GM13976 (cell line): ENCODE measurements at regions not wholly inside any gene's neighbourhood (a gene's known extent, or its start where the extent isn't known, plus 50 kb on each side); places are given as distances from the start of the nearest gene placed in this dataset.
"Not testable (repeated sequence)": the region's sequence is repeated elsewhere in the genome, so short reads cannot be mapped to it uniquely, and the experiment has no call there.

Source experiments
- DNase-seq: peaks from one replicate; pipeline ENCODE4 v3.0.0; 2012; ENCODE audit warnings: low spot score
- CTCF ChIP-seq: IDR thresholded peaks from 2 replicates; pipeline ENCODE4 v1.5.1; 2012; ENCODE audit warnings: borderline replicate concordance, mild to moderate bottlenecking; ENCODE audit not compliant: insufficient read depth; ENCODE audit errors: extremely low read depth, missing control alignments, control extremely low read depth
- in situ Hi-C: fragments of 300-500 bp; cut with MboI; formaldehyde crosslinking; loops from one replicate; pipeline ENCODE4 v1.12.0; 2022; ENCODE audit warnings: low sequenced_read_pairs, mixed read lengths, inconsistent platforms; ENCODE audit not compliant: unreplicated experiment

- in situ Hi-C loops, result no loop called here
- DNase-seq, result no peak
- no peak for TF ChIP-seq CTCF
These were observed 60.2 kb downstream of the GLUL start for GRCh38 chr1:182331387-182331786.

GRCh38 chr1:182330303-182330702, 61.3 kb downstream of the GLUL start:
- TF ChIP-seq CTCF, result no peak
- in situ Hi-C loops, result no loop called here
- no peak for DNase-seq

- no peak for DNase-seq
- in situ Hi-C loops, result no loop called here
- TF ChIP-seq CTCF, result no peak
These were observed 62.1 kb downstream of the GLUL start for GRCh38 chr1:182329471-182329870.

DNA sequence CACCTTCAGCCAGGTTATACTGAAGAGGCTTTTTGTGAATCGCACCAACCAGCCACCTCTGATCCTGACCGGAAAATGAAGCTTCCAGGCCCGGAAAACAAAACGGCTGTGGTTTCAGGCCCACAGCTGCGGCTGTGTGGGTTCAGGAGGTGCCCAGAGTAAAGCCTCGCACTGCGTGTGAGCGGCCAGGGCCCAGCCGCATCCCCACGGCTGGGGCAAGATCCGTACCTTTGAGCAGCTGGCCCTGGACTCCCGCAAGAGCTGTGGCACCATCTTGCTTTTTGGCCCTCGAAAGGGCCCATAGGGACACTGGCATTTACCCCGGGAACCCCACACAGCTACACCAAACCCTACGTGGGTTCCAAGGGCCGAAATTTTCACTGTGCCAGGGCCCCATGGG, 63.0 kb downstream of the GLUL start:
- in situ Hi-C loops, result no loop called here
- TF ChIP-seq CTCF, result no peak
- no peak for DNase-seq

- DNase-seq, result no peak
- in situ Hi-C loops, result no loop called here
- no peak for TF ChIP-seq CTCF
These were observed 66.3 kb downstream of the GLUL start for GRCh38 chr1:182325339-182325738.

- in situ Hi-C loops, DNase-seq: not testable (repeated sequence)
These were observed 70.1 kb downstream of the GLUL start for GRCh38 chr1:182321532-182321931.

DNA sequence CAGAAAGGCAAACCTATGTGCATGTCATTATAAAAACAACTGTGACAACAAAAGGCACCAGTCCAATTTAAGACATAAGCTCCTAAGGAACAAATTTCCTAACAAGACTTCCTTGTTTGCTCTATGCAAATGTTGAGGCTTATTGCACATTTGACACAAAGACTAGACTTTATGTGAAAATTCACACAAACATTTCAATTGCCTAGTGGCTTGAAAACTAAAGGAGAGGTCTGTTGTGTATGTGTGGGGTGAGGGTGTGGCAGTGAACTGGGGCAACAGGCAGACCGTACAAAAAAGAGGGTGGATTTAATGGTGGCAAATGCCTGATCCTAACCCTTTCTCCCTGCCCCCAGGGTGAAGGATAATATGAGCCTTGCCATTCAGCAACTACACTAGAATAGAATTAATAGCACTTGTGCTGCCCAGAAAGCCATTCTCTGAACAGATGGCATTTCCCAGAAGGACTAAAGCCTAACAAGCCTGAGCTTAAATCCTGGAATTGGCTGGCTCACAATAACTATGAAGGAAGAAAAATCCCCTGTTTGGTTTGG, 73.9 kb downstream of the GLUL start:
- no peak for DNase-seq
- no peak for TF ChIP-seq CTCF
- in situ Hi-C loops, result no loop called here

DNA sequence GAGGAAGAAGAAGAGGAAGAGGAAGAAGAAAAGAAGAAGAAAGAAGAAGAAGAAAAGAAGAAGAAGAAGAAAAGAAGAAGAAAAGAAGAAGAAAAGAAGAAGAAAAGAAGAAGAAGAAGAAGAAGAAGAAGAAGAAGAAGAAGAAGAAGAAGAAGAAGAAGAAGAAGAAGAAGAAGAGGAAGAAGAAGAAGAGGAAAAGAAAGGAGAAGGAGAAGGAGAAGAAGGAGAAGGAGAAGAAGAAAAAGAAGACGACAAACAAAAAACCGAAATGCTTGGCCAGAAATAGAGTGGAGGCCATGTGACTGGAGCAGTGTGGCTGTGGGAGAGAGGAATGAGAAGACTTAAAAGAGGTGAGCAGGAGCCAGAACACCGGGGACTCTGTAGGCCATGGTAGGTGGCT, 75.1 kb downstream of the GLUL start:
- in situ Hi-C loops, DNase-seq: not testable (repeated sequence)
